HepG2 (cell line): ENCODE measurements at regions not wholly inside any gene's neighbourhood (a gene's known extent, or its start where the extent isn't known, plus 50 kb on each side); places are given as distances from the start of the nearest gene placed in this dataset.

ENCODE experiments used
- ARHGAP35 ChIP-seq: sonication (generic); formaldehyde crosslinking; IDR thresholded peaks from 2 replicates; pipeline ENCODE4 v1.9.0; 2022; ENCODE audit warnings: mild to moderate bottlenecking, inconsistent platforms, moderate library complexity, missing genetic modification reagents, borderline replicate concordance
- KDM5A ChIP-seq: fragments of 200-600 bp; sonication (generic); IDR thresholded peaks from 2 replicates; pipeline ENCODE4 v1.7.0; 2018; ENCODE audit warnings: antibody characterized with exemption, mild to moderate bottlenecking, low read length, borderline replicate concordance
- ZNF253 ChIP-seq: sonication (generic); formaldehyde crosslinking; IDR thresholded peaks from 2 replicates; pipeline ENCODE4 v1.8.0; 2022; ENCODE audit warnings: mild to moderate bottlenecking, missing genetic modification reagents, borderline replicate concordance
- TF ChIP-seq, protein P1 (sequence below): sonication (generic); formaldehyde crosslinking; IDR thresholded peaks from 2 replicates; pipeline ENCODE4 v1.5.1; 2020; ENCODE audit warnings: missing genetic modification reagents, mild to moderate bottlenecking, borderline replicate concordance
- TF ChIP-seq, protein P2 (sequence below): sonication (generic); formaldehyde crosslinking; IDR thresholded peaks from 2 replicates; pipeline ENCODE4 v1.4.0; 2020; ENCODE audit warnings: missing genetic modification reagents

DNA sequence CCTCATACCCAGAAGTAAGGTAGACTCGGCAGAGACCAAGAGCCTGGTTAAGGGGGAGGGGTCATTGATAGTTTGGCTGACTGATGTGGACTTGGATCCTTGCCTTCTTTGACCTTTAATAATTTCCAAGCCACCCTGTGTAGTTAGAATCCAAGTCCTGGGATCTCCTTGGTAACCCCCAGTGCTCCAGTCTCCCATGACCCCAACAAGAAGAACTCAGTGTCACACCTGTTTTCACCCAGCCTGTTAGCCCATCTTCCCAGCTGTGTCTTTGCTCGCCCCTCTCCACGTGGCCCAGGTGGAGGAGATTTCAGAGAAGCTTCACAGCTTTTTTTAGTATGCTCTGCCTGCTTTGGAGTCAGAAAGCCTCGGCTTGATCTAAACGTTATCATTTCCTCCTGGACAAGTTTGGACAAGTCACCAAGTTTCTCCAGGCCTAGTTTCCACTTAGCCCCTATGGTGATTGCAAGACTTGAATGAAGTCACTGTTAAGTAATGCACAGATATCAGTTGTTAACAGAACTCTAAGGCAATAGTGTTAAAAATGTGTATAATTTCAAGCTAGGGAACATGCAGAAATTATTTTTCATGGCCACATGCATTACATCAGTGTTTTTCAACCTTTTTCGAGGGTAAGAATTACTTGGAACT is 170.0 kb downstream of the TMEM38B start:
- TF ChIP-seq ZNF253 (no peak), KDM5A (no peak), ARHGAP35 (CRISPR knock-in tag) (no peak)
- TF ChIP-seq, protein P1, sequence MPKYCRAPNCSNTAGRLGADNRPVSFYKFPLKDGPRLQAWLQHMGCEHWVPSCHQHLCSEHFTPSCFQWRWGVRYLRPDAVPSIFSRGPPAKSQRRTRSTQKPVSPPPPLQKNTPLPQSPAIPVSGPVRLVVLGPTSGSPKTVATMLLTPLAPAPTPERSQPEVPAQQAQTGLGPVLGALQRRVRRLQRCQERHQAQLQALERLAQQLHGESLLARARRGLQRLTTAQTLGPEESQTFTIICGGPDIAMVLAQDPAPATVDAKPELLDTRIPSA (CRISPR knock-in tag) = no peak
- TF ChIP-seq, protein P2, sequence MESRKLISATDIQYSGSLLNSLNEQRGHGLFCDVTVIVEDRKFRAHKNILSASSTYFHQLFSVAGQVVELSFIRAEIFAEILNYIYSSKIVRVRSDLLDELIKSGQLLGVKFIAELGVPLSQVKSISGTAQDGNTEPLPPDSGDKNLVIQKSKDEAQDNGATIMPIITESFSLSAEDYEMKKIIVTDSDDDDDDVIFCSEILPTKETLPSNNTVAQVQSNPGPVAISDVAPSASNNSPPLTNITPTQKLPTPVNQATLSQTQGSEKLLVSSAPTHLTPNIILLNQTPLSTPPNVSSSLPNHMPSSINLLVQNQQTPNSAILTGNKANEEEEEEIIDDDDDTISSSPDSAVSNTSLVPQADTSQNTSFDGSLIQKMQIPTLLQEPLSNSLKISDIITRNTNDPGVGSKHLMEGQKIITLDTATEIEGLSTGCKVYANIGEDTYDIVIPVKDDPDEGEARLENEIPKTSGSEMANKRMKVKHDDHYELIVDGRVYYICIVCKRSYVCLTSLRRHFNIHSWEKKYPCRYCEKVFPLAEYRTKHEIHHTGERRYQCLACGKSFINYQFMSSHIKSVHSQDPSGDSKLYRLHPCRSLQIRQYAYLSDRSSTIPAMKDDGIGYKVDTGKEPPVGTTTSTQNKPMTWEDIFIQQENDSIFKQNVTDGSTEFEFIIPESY (CRISPR knock-in tag) = no peak
